Stimulated activated memory B cell treated with anti-CD40 and anti-IgM and Interleukin-4, amounts not matched to agents 10 μg/mL and 1 μg/mL and 100 μg/mL, for 72 hours (primary cell): ENCODE measurements at regions not wholly inside any gene's neighbourhood (a gene's known extent, or its start where the extent isn't known, plus 50 kb on each side); places are given as distances from the start of the nearest gene placed in this dataset.

Source experiments
- ATAC-seq: fragments of 150-1000 bp; cut with Tn5 transposase; 2 replicates; pipeline ENCODE4 v1.10.0; 2021
- H3K27ac Mint-ChIP-seq: one replicate; pipeline ENCODE4 v1.8.0; 2022; ENCODE audit warnings: mild to moderate bottlenecking, mixed read lengths
- H3K27me3 Mint-ChIP-seq: one replicate; pipeline ENCODE4 v1.8.0; 2022; ENCODE audit warnings: mixed read lengths
- H3K36me3 Mint-ChIP-seq: one replicate; pipeline ENCODE4 v1.8.0; 2022; ENCODE audit warnings: mixed read lengths
- H3K4me1 Mint-ChIP-seq: one replicate; pipeline ENCODE4 v1.8.0; 2022; ENCODE audit warnings: mixed read lengths
- H3K4me3 Mint-ChIP-seq: one replicate; pipeline ENCODE4 v1.8.0; 2022; ENCODE audit warnings: mild to moderate bottlenecking, moderate library complexity, mixed read lengths
- H3K9me3 Mint-ChIP-seq: one replicate; pipeline ENCODE4 v1.8.0; 2022; ENCODE audit warnings: mixed read lengths

GRCh38 chr9:38186404-38187115, 117.5 kb upstream of the SHB start:
- no peaks in the 10 kb centered on the region for H3K36me3 Mint-ChIP-seq
- no peak overlapping the region for H3K27ac Mint-ChIP-seq
- H3K4me3 Mint-ChIP-seq: no peak overlapping the region
- no peaks in the 10 kb centered on the region for H3K4me1 Mint-ChIP-seq
- no peak for ATAC-seq
- H3K9me3 Mint-ChIP-seq: peaks cover 5% of the 10 kb centered on the region
- H3K27me3 Mint-ChIP-seq: peaks cover 10% of the 10 kb centered on the region

GRCh38 chr9:38185647-38186403, 116.8 kb upstream of the SHB start:
- Mint-ChIP-seq H3K27me3 (peaks cover 10% of the 10 kb centered on the region), H3K27ac (no peak overlapping the region), H3K4me1 (no peaks in the 10 kb centered on the region), H3K36me3 (no peaks in the 10 kb centered on the region), H3K9me3 (peaks cover 5% of the 10 kb centered on the region), H3K4me3 (no peak overlapping the region)
- ATAC-seq: no peak

- no peak for ATAC-seq
- Mint-ChIP-seq H3K27ac (no peak overlapping the region), H3K4me3 (no peak overlapping the region), H3K36me3 (no peaks in the 10 kb centered on the region), H3K27me3 (peaks cover 10% of the 10 kb centered on the region), H3K4me1 (no peaks in the 10 kb centered on the region), H3K9me3 (peaks cover 5% of the 10 kb centered on the region)
Observed at GRCh38 chr9:38183994-38184568, 115.1 kb upstream of the SHB start.

GRCh38 chr9:38182321-38182720, 113.3 kb upstream of the SHB start:
- Mint-ChIP-seq H3K36me3 (no peaks in the 10 kb centered on the region), H3K27me3 (peaks cover 9% of the 10 kb centered on the region), H3K9me3 (no peaks in the 10 kb centered on the region), H3K27ac (no peak overlapping the region), H3K4me3 (no peak overlapping the region), H3K4me1 (no peaks in the 10 kb centered on the region)
- ATAC-seq: no peak

GRCh38 chr9:38181866-38182265, 112.8 kb upstream of the SHB start:
- no peaks in the 10 kb centered on the region for H3K9me3 Mint-ChIP-seq
- no peak for ATAC-seq
- peaks cover 13% of the 10 kb centered on the region for H3K27me3 Mint-ChIP-seq
- no peaks in the 10 kb centered on the region for H3K4me1 Mint-ChIP-seq
- H3K4me3 Mint-ChIP-seq: no peak overlapping the region
- H3K27ac Mint-ChIP-seq: no peak overlapping the region
- H3K36me3 Mint-ChIP-seq: no peaks in the 10 kb centered on the region

- no peaks in the 10 kb centered on the region for H3K36me3 Mint-ChIP-seq
- H3K27me3 Mint-ChIP-seq: peaks cover 16% of the 10 kb centered on the region
- H3K4me3 Mint-ChIP-seq: no peak overlapping the region
- H3K9me3 Mint-ChIP-seq: no peaks in the 10 kb centered on the region
- no peak overlapping the region for H3K27ac Mint-ChIP-seq
- ATAC-seq: no peak
- H3K4me1 Mint-ChIP-seq: no peaks in the 10 kb centered on the region
Observed at GRCh38 chr9:38181232-38181631, 112.2 kb upstream of the SHB start.

- no peaks in the 10 kb centered on the region for H3K9me3 Mint-ChIP-seq
- H3K4me3 Mint-ChIP-seq: no peak overlapping the region
- H3K27ac Mint-ChIP-seq: no peak overlapping the region
- H3K27me3 Mint-ChIP-seq: peaks cover 16% of the 10 kb centered on the region
- H3K36me3 Mint-ChIP-seq: no peaks in the 10 kb centered on the region
- no peak for ATAC-seq
- no peaks in the 10 kb centered on the region for H3K4me1 Mint-ChIP-seq
Observed at GRCh38 chr9:38180656-38181055, 111.6 kb upstream of the SHB start.

GRCh38 chr9:38179965-38180364, 110.9 kb upstream of the SHB start:
- peaks cover 16% of the 10 kb centered on the region for H3K27me3 Mint-ChIP-seq
- H3K9me3 Mint-ChIP-seq: no peaks in the 10 kb centered on the region
- H3K4me3 Mint-ChIP-seq: no peak overlapping the region
- no peak overlapping the region for H3K27ac Mint-ChIP-seq
- no peak for ATAC-seq
- no peaks in the 10 kb centered on the region for H3K4me1 Mint-ChIP-seq
- H3K36me3 Mint-ChIP-seq: no peaks in the 10 kb centered on the region

- H3K27me3 Mint-ChIP-seq: peaks cover 24% of the 10 kb centered on the region
Observed at GRCh38 chr9:38178237-38178636, 109.2 kb upstream of the SHB start.

GRCh38 chr9:38177680-38178079, 108.7 kb upstream of the SHB start:
- H3K27ac Mint-ChIP-seq: no peak overlapping the region
- ATAC-seq: no peak
- no peak overlapping the region for H3K4me3 Mint-ChIP-seq
- no peaks in the 10 kb centered on the region for H3K4me1 Mint-ChIP-seq
- H3K27me3 Mint-ChIP-seq: peaks cover 30% of the 10 kb centered on the region
- H3K36me3 Mint-ChIP-seq: no peaks in the 10 kb centered on the region
- H3K9me3 Mint-ChIP-seq: no peaks in the 10 kb centered on the region

More at GRCh38 chr9:38178237-38178636, 109.2 kb upstream of the SHB start:
- Mint-ChIP-seq H3K4me3 (no peak overlapping the region), H3K4me1 (no peaks in the 10 kb centered on the region), H3K9me3 (no peaks in the 10 kb centered on the region), H3K36me3 (no peaks in the 10 kb centered on the region), H3K27ac (no peak overlapping the region)
- no peak for ATAC-seq

- no peak for ATAC-seq
Observed at GRCh38 chr9:38176251-38176650, 107.2 kb upstream of the SHB start.

GRCh38 chr9:38175423-38175822, 106.4 kb upstream of the SHB start:
- Mint-ChIP-seq H3K27ac (no peak overlapping the region), H3K9me3 (peaks cover 13% of the 10 kb centered on the region), H3K4me1 (no peaks in the 10 kb centered on the region), H3K36me3 (no peaks in the 10 kb centered on the region), H3K4me3 (no peak overlapping the region), H3K27me3 (peaks cover 31% of the 10 kb centered on the region)
- no peak for ATAC-seq

More at GRCh38 chr9:38176251-38176650, 107.2 kb upstream of the SHB start:
- Mint-ChIP-seq H3K4me1 (no peaks in the 10 kb centered on the region), H3K4me3 (no peak overlapping the region), H3K27ac (no peak overlapping the region), H3K36me3 (no peaks in the 10 kb centered on the region), H3K27me3 (peaks cover 31% of the 10 kb centered on the region), H3K9me3 (peaks cover 7% of the 10 kb centered on the region)

- H3K4me3 Mint-ChIP-seq: no peak overlapping the region
Observed at GRCh38 chr9:38172586-38172985, 103.6 kb upstream of the SHB start.

GRCh38 chr9:38171926-38172325, 102.9 kb upstream of the SHB start:
- H3K9me3 Mint-ChIP-seq: peaks cover 18% of the 10 kb centered on the region
- no peak for ATAC-seq
- no peak overlapping the region for H3K4me3 Mint-ChIP-seq
- H3K27me3 Mint-ChIP-seq: peaks cover 28% of the 10 kb centered on the region
- no peaks in the 10 kb centered on the region for H3K4me1 Mint-ChIP-seq
- H3K36me3 Mint-ChIP-seq: no peaks in the 10 kb centered on the region
- H3K27ac Mint-ChIP-seq: no peak overlapping the region

More at GRCh38 chr9:38172586-38172985, 103.6 kb upstream of the SHB start:
- no peak for ATAC-seq
- H3K27me3 Mint-ChIP-seq: peaks cover 35% of the 10 kb centered on the region
- no peaks in the 10 kb centered on the region for H3K36me3 Mint-ChIP-seq
- H3K9me3 Mint-ChIP-seq: peaks cover 18% of the 10 kb centered on the region
- no peak overlapping the region for H3K27ac Mint-ChIP-seq
- H3K4me1 Mint-ChIP-seq: no peaks in the 10 kb centered on the region

- Mint-ChIP-seq H3K36me3 (no peaks in the 10 kb centered on the region), H3K27ac (no peak overlapping the region), H3K9me3 (peaks cover 18% of the 10 kb centered on the region), H3K27me3 (peaks cover 25% of the 10 kb centered on the region), H3K4me1 (no peaks in the 10 kb centered on the region), H3K4me3 (no peak overlapping the region)
- ATAC-seq: no peak
Observed at GRCh38 chr9:38171538-38171884, 102.5 kb upstream of the SHB start.
